Transverse colon (tissue), 4 donors: ENCODE measurements at regions not wholly inside any gene's neighbourhood (a gene's known extent, or its start where the extent isn't known, plus 50 kb on each side); places are given as distances from the start of the nearest gene placed in this dataset.

Source experiments
- DNase-seq: peaks from one replicate; pipeline ENCODE4 v3.0.0-alpha.2; 2019
- H3K27ac ChIP-seq, 4 donors: fragments of 200-600 bp; sonication (generic); 2 replicates each; pipeline ENCODE4 v1.5.1; 2016 to 2018; ENCODE audit warnings: inconsistent platforms in 4 of 4
- H3K27me3 ChIP-seq: fragments of 200-600 bp; sonication (generic); 2 replicates; pipeline ENCODE4 v1.5.1; 2017; ENCODE audit warnings: inconsistent platforms
- H3K36me3 ChIP-seq, 4 donors: fragments of 200-600 bp; sonication (generic); 2 replicates each; pipeline ENCODE4 v1.5.1; 2017 to 2019; ENCODE audit warnings: inconsistent platforms in 4 of 4
- H3K4me1 ChIP-seq, 4 donors: fragments of 200-600 bp; sonication (generic); 2 replicates each; pipeline ENCODE4 v1.5.1; 2017 to 2020; ENCODE audit warnings: inconsistent platforms in 4 of 4
- H3K4me3 ChIP-seq, 4 donors: fragments of 200-600 bp; sonication (generic); 1 replicate in 1 of 4; 2 replicates in 3 of 4; pipeline versions ENCODE4 v1.5.1 to v1.6.1; 2017 to 2019; ENCODE audit warnings: inconsistent platforms in 4 of 4
- H3K9me3 ChIP-seq, 2 donors: fragments of 200-600 bp; sonication (generic); 2 replicates each; pipeline ENCODE4 v1.5.1; 2017 to 2019; ENCODE audit warnings: inconsistent platforms in 2 of 2
- EP300 ChIP-seq: sonication (generic); formaldehyde crosslinking; IDR thresholded peaks from one replicate; pipeline ENCODE4 v1.6.1; 2017; ENCODE audit warnings: antibody characterized with exemption, low read depth
- POLR2A ChIP-seq: fragments of 450-650 bp; IDR thresholded peaks from one replicate; pipeline ENCODE4 v1.6.1; 2016; ENCODE audit warnings: antibody characterized with exemption, mild to moderate bottlenecking, moderate library complexity
- POLR2AphosphoS5 ChIP-seq, 3 donors: sonication (generic); formaldehyde crosslinking; IDR thresholded peaks; one replicate each; pipeline ENCODE4 v1.6.1; 2016; ENCODE audit warnings: antibody characterized with exemption in 3 of 3
- WGBS, 2 donors: methylation state at CpG; one replicate each; pipeline ENCODE4 v1.1.5; 2018; ENCODE audit warnings: low coverage in 1 of 2; 5-methylcytosine and 5-hydroxymethylcytosine counted together
- in situ Hi-C, 4 donors: fragments of 200-750 bp; cut with MboI; loops; one replicate each; pipeline versions ENCODE4 v1.15.0 to v1.15.1; 2017; ENCODE audit warnings: low sequenced_read_pairs in 3 of 4, low pct_ligation_motif_present in 1 of 4, low pct_unique_long_range_greater_than_20kb in 1 of 4
- intact Hi-C: fragments of 100-400 bp; cut with DNase I; formaldehyde crosslinking; loops from one replicate; pipeline ENCODE4 v1.15.1; 2023; ENCODE audit warnings: low total_unique reads
- TF ChIP-seq, protein P1 (sequence below), 5 experiments: fragments of 200-600 bp in 3 of 5; fragments of 450-650 bp in 2 of 5; sonication (generic) in 3 of 5; IDR thresholded peaks; 1 replicate in 2 of 5; 2 replicates in 3 of 5; pipeline ENCODE4 v1.5.1; 2016 to 2017; ENCODE audit warnings: antibody characterized with exemption in 5 of 5, inconsistent platforms in 3 of 5, mild to moderate bottlenecking in 2 of 5, moderate library complexity in 1 of 5

GRCh38 chr2:6159606-6160005 lies 467.4 kb downstream of the SOX11 start:
- no peak overlapping the region for H3K4me3 ChIP-seq
- no peaks in the 10 kb centered on the region for H3K36me3 ChIP-seq
- TF ChIP-seq POLR2A (no peak), EP300 (no peak), POLR2AphosphoS5 (IDR thresholded peaks at IDR 0.05) (no peak)
- TF ChIP-seq, protein P1, sequence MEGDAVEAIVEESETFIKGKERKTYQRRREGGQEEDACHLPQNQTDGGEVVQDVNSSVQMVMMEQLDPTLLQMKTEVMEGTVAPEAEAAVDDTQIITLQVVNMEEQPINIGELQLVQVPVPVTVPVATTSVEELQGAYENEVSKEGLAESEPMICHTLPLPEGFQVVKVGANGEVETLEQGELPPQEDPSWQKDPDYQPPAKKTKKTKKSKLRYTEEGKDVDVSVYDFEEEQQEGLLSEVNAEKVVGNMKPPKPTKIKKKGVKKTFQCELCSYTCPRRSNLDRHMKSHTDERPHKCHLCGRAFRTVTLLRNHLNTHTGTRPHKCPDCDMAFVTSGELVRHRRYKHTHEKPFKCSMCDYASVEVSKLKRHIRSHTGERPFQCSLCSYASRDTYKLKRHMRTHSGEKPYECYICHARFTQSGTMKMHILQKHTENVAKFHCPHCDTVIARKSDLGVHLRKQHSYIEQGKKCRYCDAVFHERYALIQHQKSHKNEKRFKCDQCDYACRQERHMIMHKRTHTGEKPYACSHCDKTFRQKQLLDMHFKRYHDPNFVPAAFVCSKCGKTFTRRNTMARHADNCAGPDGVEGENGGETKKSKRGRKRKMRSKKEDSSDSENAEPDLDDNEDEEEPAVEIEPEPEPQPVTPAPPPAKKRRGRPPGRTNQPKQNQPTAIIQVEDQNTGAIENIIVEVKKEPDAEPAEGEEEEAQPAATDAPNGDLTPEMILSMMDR (IDR thresholded peaks at IDR 0.05) = no peak
- in situ Hi-C loops = no loop called here
- no peaks in the 10 kb centered on the region for H3K27me3 ChIP-seq
- H3K27ac ChIP-seq = no peak overlapping the region
- DNase-seq = no peak
- no peaks in the 10 kb centered on the region for H3K4me1 ChIP-seq
- WGBS, 2 donors = 60 to 66% methylated on average over 3 of the region's 3 CpGs
- intact Hi-C loops = no loop called here
- no peaks in the 10 kb centered on the region for H3K9me3 ChIP-seq

GRCh38 chr2:6163932-6164331 lies 471.7 kb downstream of the SOX11 start:
- DNase-seq = no peak
- H3K4me1 ChIP-seq = no peaks in the 10 kb centered on the region
- in situ Hi-C loops = no loop called here
- no peak overlapping the region for H3K27ac ChIP-seq
- H3K27me3 ChIP-seq = no peaks in the 10 kb centered on the region
- WGBS, 2 donors = 69 to 96% methylated on average over 4 to 7 of the region's 7 CpGs
- TF ChIP-seq, protein P1 (IDR thresholded peaks at IDR 0.05) = no peak
- no peak for TF ChIP-seq POLR2A
- TF ChIP-seq POLR2AphosphoS5 (IDR thresholded peaks at IDR 0.05) = no peak
- TF ChIP-seq EP300 = no peak
- no peak overlapping the region for H3K4me3 ChIP-seq
- intact Hi-C loops = loop anchor here (2.0 kb wide), 1 partner anchor 33 kb away; no protein-coding TSS in a partner anchor
- H3K9me3 ChIP-seq = no peaks in the 10 kb centered on the region
- no peaks in the 10 kb centered on the region for H3K36me3 ChIP-seq

- H3K4me3 ChIP-seq = no peak overlapping the region
- no peaks in the 10 kb centered on the region for H3K4me1 ChIP-seq
- H3K9me3 ChIP-seq = no peaks in the 10 kb centered on the region
- no peaks in the 10 kb centered on the region for H3K27me3 ChIP-seq
- intact Hi-C loops (loop anchor here (2.0 kb wide), 1 partner anchor 34 kb away; no protein-coding TSS in a partner anchor), in situ Hi-C loops (no loop called here)
- TF ChIP-seq POLR2A (no peak), POLR2AphosphoS5 (IDR thresholded peaks at IDR 0.05) (no peak), EP300 (no peak)
- TF ChIP-seq, protein P1 (IDR thresholded peaks at IDR 0.05) = no peak
- DNase-seq = no peak
- H3K27ac ChIP-seq = no peak overlapping the region
- WGBS, 2 donors = 59 to 67% methylated on average over 11 of the region's 11 CpGs
- no peaks in the 10 kb centered on the region for H3K36me3 ChIP-seq
These were observed 473.0 kb downstream of the SOX11 start for GRCh38 chr2:6164986-6165747.

GRCh38 chr2:6167592-6168138 lies 475.5 kb downstream of the SOX11 start:
- no peak overlapping the region for H3K4me3 ChIP-seq
- no peaks in the 10 kb centered on the region for H3K27me3 ChIP-seq
- H3K9me3 ChIP-seq = no peaks in the 10 kb centered on the region
- no peaks in the 10 kb centered on the region for H3K4me1 ChIP-seq
- no peaks in the 10 kb centered on the region for H3K36me3 ChIP-seq
- in situ Hi-C loops = no loop called here
- no peak overlapping the region for H3K27ac ChIP-seq
- DNase-seq = no peak
- intact Hi-C loops = no loop called here
- TF ChIP-seq POLR2A (no peak), POLR2AphosphoS5 (IDR thresholded peaks at IDR 0.05) (no peak), EP300 (no peak)
- TF ChIP-seq, protein P1 (IDR thresholded peaks at IDR 0.05) = no peak
- 81 to 87% methylated on average over 4 to 14 of the region's 14 CpGs for WGBS, 2 donors
